Ascending aorta (tissue), 2 donors: ENCODE measurements at regions not wholly inside any gene's neighbourhood (a gene's known extent, or its start where the extent isn't known, plus 50 kb on each side); places are given as distances from the start of the nearest gene placed in this dataset.

Experiments used
- DNase-seq, 2 donors: peaks; one replicate each; pipeline ENCODE4 v3.0.0-alpha.2; 2019; ENCODE audit warnings: low spot score in 2 of 2
- H3K27ac ChIP-seq, 2 donors: fragments of 200-600 bp; sonication (generic); one replicate each; pipeline ENCODE4 v1.5.1; 2016 to 2017; ENCODE audit warnings: mild to moderate bottlenecking in 1 of 2
- H3K27me3 ChIP-seq: fragments of 200-600 bp; sonication (generic); one replicate; pipeline ENCODE4 v1.5.1; 2017
- H3K36me3 ChIP-seq, 2 donors: fragments of 200-600 bp; sonication (generic); one replicate each; pipeline ENCODE4 v1.5.1; 2016
- H3K4me1 ChIP-seq, 2 donors: fragments of 200-600 bp; sonication (generic); one replicate each; pipeline ENCODE4 v1.5.1; 2016 to 2017; ENCODE audit warnings: mild to moderate bottlenecking in 1 of 2
- H3K4me3 ChIP-seq, 2 donors: fragments of 200-600 bp; sonication (generic); one replicate each; pipeline ENCODE4 v1.5.1; 2016 to 2017; ENCODE audit warnings: mild to moderate bottlenecking in 1 of 2
- H3K9me3 ChIP-seq, 2 donors: fragments of 200-600 bp; sonication (generic); one replicate each; pipeline ENCODE4 v1.5.1; 2016
- intact Hi-C: fragments of 100-400 bp; cut with DNase I; formaldehyde crosslinking; loops from one replicate; pipeline ENCODE4 v1.15.1; 2023
- TF ChIP-seq, protein P1 (sequence below), 3 experiments: fragments of 200-600 bp in 2 of 3; fragments of 450-650 bp in 1 of 3; sonication (generic) in 2 of 3; IDR thresholded peaks; one replicate each; pipeline ENCODE4 v1.5.1; 2016 to 2019; ENCODE audit warnings: antibody characterized with exemption in 3 of 3, mild to moderate bottlenecking in 1 of 3, moderate library complexity in 1 of 3

DNA sequence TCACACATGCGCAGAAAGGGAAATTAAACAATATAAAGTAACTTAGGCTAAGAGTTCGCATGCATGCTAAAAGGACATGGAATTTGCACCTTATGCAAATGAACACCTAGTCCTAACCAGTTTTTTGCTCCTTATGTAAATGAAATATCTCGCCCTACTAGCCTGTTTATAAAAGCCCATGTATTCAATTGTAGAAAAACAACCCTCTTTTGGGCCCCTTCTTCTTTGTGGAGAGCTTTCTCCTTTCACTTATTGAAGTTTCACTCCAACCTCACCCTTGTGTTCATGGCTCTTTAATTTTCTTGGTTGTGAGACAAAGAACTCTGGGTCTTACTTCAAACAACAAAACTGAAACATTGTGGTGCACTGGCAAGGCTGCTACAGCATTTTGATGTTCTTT, 333.4 kb upstream of the ATXN7L3B start:
- no peaks in the 10 kb centered on the region for H3K36me3 ChIP-seq
- no peak for DNase-seq
- H3K27me3 ChIP-seq, result no peaks in the 10 kb centered on the region
- H3K4me1 ChIP-seq, result no peaks in the 10 kb centered on the region
- H3K4me3 ChIP-seq, result no peak overlapping the region
- intact Hi-C loops, result no loop called here
- no peak overlapping the region for H3K27ac ChIP-seq
- TF ChIP-seq, protein P1, sequence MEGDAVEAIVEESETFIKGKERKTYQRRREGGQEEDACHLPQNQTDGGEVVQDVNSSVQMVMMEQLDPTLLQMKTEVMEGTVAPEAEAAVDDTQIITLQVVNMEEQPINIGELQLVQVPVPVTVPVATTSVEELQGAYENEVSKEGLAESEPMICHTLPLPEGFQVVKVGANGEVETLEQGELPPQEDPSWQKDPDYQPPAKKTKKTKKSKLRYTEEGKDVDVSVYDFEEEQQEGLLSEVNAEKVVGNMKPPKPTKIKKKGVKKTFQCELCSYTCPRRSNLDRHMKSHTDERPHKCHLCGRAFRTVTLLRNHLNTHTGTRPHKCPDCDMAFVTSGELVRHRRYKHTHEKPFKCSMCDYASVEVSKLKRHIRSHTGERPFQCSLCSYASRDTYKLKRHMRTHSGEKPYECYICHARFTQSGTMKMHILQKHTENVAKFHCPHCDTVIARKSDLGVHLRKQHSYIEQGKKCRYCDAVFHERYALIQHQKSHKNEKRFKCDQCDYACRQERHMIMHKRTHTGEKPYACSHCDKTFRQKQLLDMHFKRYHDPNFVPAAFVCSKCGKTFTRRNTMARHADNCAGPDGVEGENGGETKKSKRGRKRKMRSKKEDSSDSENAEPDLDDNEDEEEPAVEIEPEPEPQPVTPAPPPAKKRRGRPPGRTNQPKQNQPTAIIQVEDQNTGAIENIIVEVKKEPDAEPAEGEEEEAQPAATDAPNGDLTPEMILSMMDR (IDR thresholded peaks at IDR 0.05), result no peak
- H3K9me3 ChIP-seq, result peaks cover 0 to 2% of the 10 kb centered on the region in 2 donors

DNA sequence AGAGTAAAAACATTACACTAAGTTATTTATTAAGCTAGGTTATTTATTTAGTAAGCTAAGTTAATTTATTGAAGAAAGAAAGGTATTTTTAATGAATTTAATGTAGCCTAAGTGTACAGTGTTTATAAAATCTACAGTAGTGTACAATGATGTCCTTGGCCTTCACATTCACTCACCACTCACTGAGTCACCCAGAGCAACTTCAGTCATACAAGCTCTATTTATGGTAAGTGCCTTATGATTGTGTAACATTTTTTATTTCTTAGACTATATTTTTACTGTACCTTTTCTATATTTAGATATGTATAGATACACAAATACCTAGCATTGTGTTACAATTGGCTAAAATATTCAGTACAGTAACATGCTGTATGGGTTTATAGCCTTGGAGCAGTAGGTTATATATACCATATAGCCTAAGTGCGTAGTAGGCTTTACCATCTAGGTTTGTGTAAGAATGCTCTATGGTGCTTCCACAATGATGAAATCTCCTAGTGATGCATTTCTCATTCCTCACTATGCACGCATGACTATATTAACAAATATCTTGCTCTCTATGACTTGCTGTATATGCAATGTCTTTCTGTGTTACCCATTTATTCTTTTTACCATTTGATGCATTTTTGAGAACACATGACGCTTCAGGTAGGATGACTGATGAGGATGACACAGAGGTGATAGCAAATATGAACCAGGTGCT, 309.6 kb upstream of the ATXN7L3B start:
- H3K9me3 ChIP-seq, result no peaks in the 10 kb centered on the region
- TF ChIP-seq, protein P1 (IDR thresholded peaks at IDR 0.05), result no peak
- DNase-seq, result no peak
- H3K4me3 ChIP-seq, result no peak overlapping the region
- no peaks in the 10 kb centered on the region for H3K4me1 ChIP-seq
- H3K27ac ChIP-seq, result no peak overlapping the region
- intact Hi-C loops, result no loop called here
- H3K36me3 ChIP-seq, result no peaks in the 10 kb centered on the region
- H3K27me3 ChIP-seq, result no peaks in the 10 kb centered on the region

DNA sequence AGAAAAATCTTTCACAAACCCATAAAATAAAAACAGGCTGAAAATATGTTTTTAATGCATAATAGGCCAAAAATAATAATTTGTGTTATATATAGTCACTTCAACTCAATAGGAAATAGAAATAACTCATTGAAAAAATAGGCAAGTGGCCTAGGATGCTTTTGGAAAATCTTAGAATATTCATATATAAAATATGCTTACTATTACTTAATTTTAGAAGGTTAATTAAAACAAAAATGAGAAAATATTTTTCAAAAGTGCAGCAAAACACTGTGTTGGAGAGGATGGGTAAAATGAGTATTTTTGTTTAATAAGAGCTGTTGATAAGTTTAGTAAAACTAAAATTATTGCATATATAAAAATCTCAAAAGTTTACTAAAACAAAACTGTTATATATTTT, 308.0 kb upstream of the ATXN7L3B start:
- intact Hi-C loops, result no loop called here

DNA sequence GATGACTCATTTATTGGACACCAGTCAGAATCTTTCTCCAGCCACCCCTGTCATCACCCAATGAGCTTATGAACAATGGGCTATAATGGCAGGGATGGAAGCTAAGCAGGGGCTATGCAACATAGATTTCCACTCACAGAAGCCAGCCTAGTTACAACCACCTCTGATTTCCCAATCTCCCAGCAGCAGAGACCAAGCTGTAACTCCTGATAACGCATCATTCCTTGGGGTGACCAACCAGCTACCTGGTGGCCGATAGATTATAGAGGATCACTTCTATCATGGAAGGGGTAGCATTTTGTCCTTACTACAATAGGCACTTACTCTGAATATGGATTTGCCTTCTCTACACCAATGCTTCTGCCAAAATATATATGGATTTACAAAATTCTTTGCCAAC, 302.3 kb upstream of the ATXN7L3B start:
- H3K27ac ChIP-seq, result no peak overlapping the region
- H3K4me1 ChIP-seq, result no peaks in the 10 kb centered on the region
- H3K27me3 ChIP-seq, result no peaks in the 10 kb centered on the region
- H3K9me3 ChIP-seq, result peaks cover 0 to 6% of the 10 kb centered on the region in 2 donors
- TF ChIP-seq, protein P1 (IDR thresholded peaks at IDR 0.05), result no peak
- no peak for DNase-seq
- H3K4me3 ChIP-seq, result no peak overlapping the region
- H3K36me3 ChIP-seq, result no peaks in the 10 kb centered on the region
- intact Hi-C loops, result no loop called here

More for the DNA sequence above, 308.0 kb upstream of the ATXN7L3B start:
- H3K4me3 ChIP-seq, result no peak overlapping the region
- no peaks in the 10 kb centered on the region for H3K9me3 ChIP-seq
- H3K27ac ChIP-seq, result no peak overlapping the region
- H3K27me3 ChIP-seq, result no peaks in the 10 kb centered on the region
- no peaks in the 10 kb centered on the region for H3K4me1 ChIP-seq
- TF ChIP-seq, protein P1 (IDR thresholded peaks at IDR 0.05), result no peak
- H3K36me3 ChIP-seq, result no peaks in the 10 kb centered on the region
- DNase-seq, result no peak

DNA sequence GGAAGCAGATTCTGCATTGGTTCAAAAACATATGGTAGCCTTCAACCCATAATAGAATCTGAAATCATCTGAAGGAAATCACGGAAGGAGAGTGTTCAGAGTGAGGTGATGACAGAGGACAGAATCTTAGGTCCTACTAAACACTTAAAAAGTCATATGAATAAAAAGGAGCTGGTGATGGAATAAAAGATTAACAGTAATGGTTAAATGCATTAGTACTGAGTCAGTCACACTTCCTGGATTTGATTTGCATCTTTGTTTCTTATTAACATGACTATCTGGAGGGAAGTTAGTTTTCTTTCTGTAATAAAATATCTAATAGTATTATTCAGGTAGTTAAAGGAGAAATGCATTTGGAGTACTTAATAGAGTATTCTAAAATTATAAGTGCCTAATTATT, 296.3 kb upstream of the ATXN7L3B start:
- no peak overlapping the region for H3K27ac ChIP-seq
- peaks cover 0 to 6% of the 10 kb centered on the region in 2 donors for H3K9me3 ChIP-seq
- no peak overlapping the region for H3K4me3 ChIP-seq
- no peaks in the 10 kb centered on the region for H3K36me3 ChIP-seq
- DNase-seq, result no peak
- intact Hi-C loops, result no loop called here
- TF ChIP-seq, protein P1 (IDR thresholded peaks at IDR 0.05), result no peak
- H3K27me3 ChIP-seq, result no peaks in the 10 kb centered on the region
- H3K4me1 ChIP-seq, result no peaks in the 10 kb centered on the region

DNA sequence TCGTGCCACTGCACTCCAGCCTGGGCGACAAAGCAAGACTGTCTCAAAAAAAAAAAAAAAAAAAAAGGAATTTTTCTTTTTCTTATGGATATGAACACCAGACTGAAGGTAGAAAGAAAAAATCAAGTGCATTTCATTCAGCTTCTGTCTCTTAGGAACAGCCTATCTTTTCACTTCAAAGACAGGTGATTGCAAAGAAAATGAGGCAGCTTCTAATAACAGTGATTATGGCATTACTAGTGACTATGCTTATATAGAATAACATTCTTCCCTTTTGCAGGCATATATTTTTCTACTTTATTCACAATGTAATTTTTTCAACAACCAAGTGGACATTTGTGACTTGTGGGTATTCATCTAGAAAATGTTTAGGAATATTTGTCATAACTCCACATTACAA, 295.5 kb upstream of the ATXN7L3B start:
- no peak overlapping the region for H3K4me3 ChIP-seq
- no peak for DNase-seq
- no peaks in the 10 kb centered on the region for H3K4me1 ChIP-seq
- TF ChIP-seq, protein P1 (IDR thresholded peaks at IDR 0.05), result no peak
- no peaks in the 10 kb centered on the region for H3K36me3 ChIP-seq
- H3K27ac ChIP-seq, result no peak overlapping the region
- intact Hi-C loops, result no loop called here
- no peaks in the 10 kb centered on the region for H3K27me3 ChIP-seq
- H3K9me3 ChIP-seq, result peaks cover 0 to 6% of the 10 kb centered on the region in 2 donors
